Type B pancreatic cell (in vitro differentiated cells): ENCODE measurements at regions not wholly inside any gene's neighbourhood (a gene's known extent, or its start where the extent isn't known, plus 50 kb on each side); places are given as distances from the start of the nearest gene placed in this dataset.
A peak's percentile ranks its signal among the peaks of the same experiment; 100 is the strongest.
"Not testable (repeated sequence)": the region's sequence is repeated elsewhere in the genome, so short reads cannot be mapped to it uniquely, and the experiment has no call there.

Experiments used
- DNase-seq: peaks from one replicate; pipeline ENCODE4 v3.0.0; 2021; ENCODE audit warnings: mixed read lengths; ENCODE audit not compliant: unreplicated experiment; ENCODE audit errors: extremely low spot score
- H3K27ac Mint-ChIP-seq: 2 replicates; pipeline ENCODE4 v1.8.0; 2021; ENCODE audit warnings: mild to moderate bottlenecking, mixed read lengths
- H3K27me3 Mint-ChIP-seq: 2 replicates; pipeline ENCODE4 v1.8.0; 2021; ENCODE audit warnings: mixed read lengths
- H3K36me3 Mint-ChIP-seq: 2 replicates; pipeline ENCODE4 v1.8.0; 2021; ENCODE audit warnings: mixed read lengths
- H3K4me1 Mint-ChIP-seq: one replicate; pipeline ENCODE4 v1.8.0; 2021; ENCODE audit warnings: mixed read lengths; ENCODE audit not compliant: unreplicated experiment
- H3K4me3 Mint-ChIP-seq: 2 replicates; pipeline ENCODE4 v1.8.0; 2021; ENCODE audit warnings: mild to moderate bottlenecking, mixed read lengths
- H3K9me3 Mint-ChIP-seq: 2 replicates; pipeline ENCODE4 v1.8.0; 2021; ENCODE audit warnings: mixed read lengths
- CTCF ChIP-seq: fragments of 200-600 bp; sonication (generic); conservative IDR thresholded peaks from 2 replicates; pipeline ENCODE4 v1.5.0; 2021; ENCODE audit warnings: antibody characterized with exemption, mild to moderate bottlenecking

- no peaks in the 10 kb centered on the region for H3K4me1 Mint-ChIP-seq
- no peak for DNase-seq
- TF ChIP-seq CTCF = no peak
- no peak overlapping the region for H3K27ac Mint-ChIP-seq
- H3K27me3 Mint-ChIP-seq = no peaks in the 10 kb centered on the region
- no peaks in the 10 kb centered on the region for H3K9me3 Mint-ChIP-seq
- H3K36me3 Mint-ChIP-seq = no peaks in the 10 kb centered on the region
- no peak overlapping the region for H3K4me3 Mint-ChIP-seq
Measured at GRCh38 chr5:122668552-122668951, 106.3 kb upstream of the SNX2 start.

- H3K4me1 Mint-ChIP-seq, H3K27ac Mint-ChIP-seq, H3K36me3 Mint-ChIP-seq: not testable (repeated sequence)
Measured at GRCh38 chr5:122669709-122670108, 105.2 kb upstream of the SNX2 start.

GRCh38 chr5:122673343-122673742 is 101.5 kb upstream of the SNX2 start:
- H3K4me3 Mint-ChIP-seq = no peak overlapping the region
- no peaks in the 10 kb centered on the region for H3K4me1 Mint-ChIP-seq
- no peaks in the 10 kb centered on the region for H3K36me3 Mint-ChIP-seq
- TF ChIP-seq CTCF = no peak
- no peaks in the 10 kb centered on the region for H3K9me3 Mint-ChIP-seq
- DNase-seq = no peak
- H3K27ac Mint-ChIP-seq = no peak overlapping the region
- H3K27me3 Mint-ChIP-seq = no peaks in the 10 kb centered on the region

More at GRCh38 chr5:122669709-122670108, 105.2 kb upstream of the SNX2 start:
- not testable (repeated sequence) for DNase-seq, H3K9me3 Mint-ChIP-seq, H3K27me3 Mint-ChIP-seq, H3K4me3 Mint-ChIP-seq

- H3K27ac Mint-ChIP-seq = no peak overlapping the region
- DNase-seq = no peak
- no peaks in the 10 kb centered on the region for H3K27me3 Mint-ChIP-seq
- no peaks in the 10 kb centered on the region for H3K4me1 Mint-ChIP-seq
- H3K9me3 Mint-ChIP-seq = no peaks in the 10 kb centered on the region
- no peaks in the 10 kb centered on the region for H3K36me3 Mint-ChIP-seq
- no peak overlapping the region for H3K4me3 Mint-ChIP-seq
- no peak for TF ChIP-seq CTCF
Measured at GRCh38 chr5:122674385-122674784, 100.5 kb upstream of the SNX2 start.

GRCh38 chr5:122680623-122681350 is 94.1 kb upstream of the SNX2 start:
- peaks cover 7% of the 10 kb centered on the region for H3K4me1 Mint-ChIP-seq
- H3K4me3 Mint-ChIP-seq = no peak overlapping the region
- no peak for DNase-seq
- no peaks in the 10 kb centered on the region for H3K36me3 Mint-ChIP-seq
- TF ChIP-seq CTCF = no peak
- H3K27ac Mint-ChIP-seq = peak overlapping the region; percentile 37
- no peaks in the 10 kb centered on the region for H3K27me3 Mint-ChIP-seq
- no peaks in the 10 kb centered on the region for H3K9me3 Mint-ChIP-seq

GRCh38 chr5:122683631-122684030 is 91.2 kb upstream of the SNX2 start:
- Mint-ChIP-seq H3K27me3 (no peaks in the 10 kb centered on the region), H3K36me3 (no peaks in the 10 kb centered on the region), H3K27ac (no peak overlapping the region), H3K4me3 (no peak overlapping the region), H3K9me3 (no peaks in the 10 kb centered on the region), H3K4me1 (peaks cover 7% of the 10 kb centered on the region)
- no peak for TF ChIP-seq CTCF
- no peak for DNase-seq
